WTC11 (cell line): ENCODE measurements at regions not wholly inside any gene's neighbourhood (a gene's known extent, or its start where the extent isn't known, plus 50 kb on each side); places are given as distances from the start of the nearest gene placed in this dataset.

Experiments used
- ATAC-seq: fragments of 200-7000 bp; cut with Tn5 transposase; 2 replicates; pipeline ENCODE4 v1.10.0; 2021; ENCODE audit warnings: mild to moderate bottlenecking, moderate library complexity
- CTCF ChIA-PET: fragments of 300-600 bp; sonication (Branson Sonifier 250); formaldehyde crosslinking; loops from one replicate; lab custom pipeline; 2021; ENCODE audit warnings: antibody characterized with exemption; lab: Charles Lee
- POLR2A ChIA-PET: fragments of 350-600 bp; sonication (Branson Sonifier 250); formaldehyde crosslinking; loops from one replicate; lab custom pipeline; 2021; ENCODE audit warnings: antibody characterized with exemption; lab: Charles Lee
- DNase-seq: peaks from one replicate; pipeline ENCODE4 v3.0.0; 2021; ENCODE audit warnings: low spot score
- H3K27ac Mint-ChIP-seq: 2 replicates; pipeline ENCODE4 v1.8.0; 2021; ENCODE audit warnings: mixed read lengths
- H3K27me3 Mint-ChIP-seq: 2 replicates; pipeline ENCODE4 v1.8.0; 2021; ENCODE audit warnings: low read depth, mild to moderate bottlenecking, moderate library complexity, mixed read lengths
- H3K36me3 Mint-ChIP-seq: 2 replicates; pipeline ENCODE4 v1.8.0; 2021; ENCODE audit warnings: mixed read lengths
- H3K4me1 Mint-ChIP-seq: 2 replicates; pipeline ENCODE4 v1.8.0; 2022; ENCODE audit warnings: mixed read lengths
- H3K4me3 Mint-ChIP-seq: 2 replicates; pipeline ENCODE4 v1.8.0; 2021; ENCODE audit warnings: mild to moderate bottlenecking, moderate library complexity, mixed read lengths
- H3K9me3 Mint-ChIP-seq: 2 replicates; pipeline ENCODE4 v1.8.0; 2021; ENCODE audit warnings: mixed read lengths
- CBFB ChIP-seq: sonication (generic); formaldehyde crosslinking; IDR thresholded peaks from 2 replicates; pipeline ENCODE4 v1.8.1; 2022; ENCODE audit warnings: mild to moderate bottlenecking, low read depth, missing genetic modification reagents
- CDX4 ChIP-seq: fragments of 250-450 bp; sonication (Bioruptor Pico); IDR thresholded peaks from 2 replicates; pipeline ENCODE4 v1.9.0; 2021; ENCODE audit warnings: moderate library complexity, mild to moderate bottlenecking, inconsistent platforms, borderline replicate concordance
- E2F5 ChIP-seq: sonication (generic); formaldehyde crosslinking; IDR thresholded peaks from 2 replicates; pipeline ENCODE4 v1.8.1; 2022; ENCODE audit warnings: mild to moderate bottlenecking, moderate library complexity, missing genetic modification reagents
- ELF4 ChIP-seq: sonication (generic); formaldehyde crosslinking; IDR thresholded peaks from 2 replicates; pipeline ENCODE4 v1.8.1; 2022; ENCODE audit warnings: low read depth, mild to moderate bottlenecking, moderate library complexity, missing genetic modification reagents
- ESRRA ChIP-seq: sonication (generic); formaldehyde crosslinking; IDR thresholded peaks from 2 replicates; pipeline ENCODE4 v1.8.1; 2022; ENCODE audit warnings: mild to moderate bottlenecking, missing genetic modification reagents, borderline replicate concordance
- ETV6 ChIP-seq: sonication (generic); formaldehyde crosslinking; IDR thresholded peaks from 2 replicates; pipeline ENCODE4 v1.8.1; 2022; ENCODE audit warnings: mild to moderate bottlenecking, missing genetic modification reagents
- IRF1 ChIP-seq: sonication (generic); formaldehyde crosslinking; IDR thresholded peaks from 2 replicates; pipeline ENCODE4 v1.8.0; 2023; ENCODE audit warnings: missing genetic modification reagents
- JAZF1 ChIP-seq: fragments of 250-450 bp; sonication (Bioruptor Pico); IDR thresholded peaks from 2 replicates; pipeline ENCODE4 v1.9.0; 2021; ENCODE audit warnings: moderate library complexity, mild to moderate bottlenecking, inconsistent platforms
- MXD4 ChIP-seq: fragments of 250-450 bp; sonication (Bioruptor Pico); IDR thresholded peaks from 2 replicates; pipeline ENCODE4 v1.8.0; 2021; ENCODE audit warnings: mild to moderate bottlenecking, moderate library complexity, borderline replicate concordance
- OVOL2 ChIP-seq: fragments of 250-450 bp; sonication (Bioruptor Pico); IDR thresholded peaks from 2 replicates; pipeline ENCODE4 v1.9.0; 2021; ENCODE audit warnings: mild to moderate bottlenecking, borderline replicate concordance
- PREB ChIP-seq: sonication (generic); formaldehyde crosslinking; IDR thresholded peaks from 2 replicates; pipeline ENCODE4 v1.8.1; 2022; ENCODE audit warnings: mild to moderate bottlenecking, missing genetic modification reagents, moderate library complexity, borderline replicate concordance
- SOX15 ChIP-seq: fragments of 250-450 bp; sonication (Bioruptor Pico); IDR thresholded peaks from 2 replicates; pipeline ENCODE4 v1.9.0; 2021; ENCODE audit warnings: mild to moderate bottlenecking
- SP1 ChIP-seq: sonication (generic); formaldehyde crosslinking; conservative IDR thresholded peaks from 2 replicates; pipeline ENCODE4 v1.8.1; 2022; ENCODE audit warnings: missing genetic modification reagents
- ZBTB43 ChIP-seq: sonication (generic); formaldehyde crosslinking; IDR thresholded peaks from 2 replicates; pipeline ENCODE4 v1.8.1; 2023; ENCODE audit warnings: mild to moderate bottlenecking, missing genetic modification reagents
- ZNF281 ChIP-seq: sonication (generic); formaldehyde crosslinking; IDR thresholded peaks from 2 replicates; pipeline ENCODE4 v1.8.0; 2023; ENCODE audit warnings: mild to moderate bottlenecking, missing genetic modification reagents
- ZNF396 ChIP-seq: fragments of 250-450 bp; sonication (Bioruptor Pico); IDR thresholded peaks from 2 replicates; pipeline ENCODE4 v1.8.0; 2021; ENCODE audit warnings: mild to moderate bottlenecking, moderate library complexity, borderline replicate concordance
- TF ChIP-seq, protein P1 (sequence below): sonication (generic); formaldehyde crosslinking; IDR thresholded peaks from 2 replicates; pipeline ENCODE4 v1.8.1; 2023; ENCODE audit warnings: mild to moderate bottlenecking, missing genetic modification reagents, moderate library complexity
- TF ChIP-seq, protein P2 (sequence below): fragments of 250-450 bp; sonication (Bioruptor Pico); IDR thresholded peaks from 2 replicates; pipeline ENCODE4 v1.9.0; 2021; ENCODE audit warnings: mild to moderate bottlenecking, borderline replicate concordance

DNA sequence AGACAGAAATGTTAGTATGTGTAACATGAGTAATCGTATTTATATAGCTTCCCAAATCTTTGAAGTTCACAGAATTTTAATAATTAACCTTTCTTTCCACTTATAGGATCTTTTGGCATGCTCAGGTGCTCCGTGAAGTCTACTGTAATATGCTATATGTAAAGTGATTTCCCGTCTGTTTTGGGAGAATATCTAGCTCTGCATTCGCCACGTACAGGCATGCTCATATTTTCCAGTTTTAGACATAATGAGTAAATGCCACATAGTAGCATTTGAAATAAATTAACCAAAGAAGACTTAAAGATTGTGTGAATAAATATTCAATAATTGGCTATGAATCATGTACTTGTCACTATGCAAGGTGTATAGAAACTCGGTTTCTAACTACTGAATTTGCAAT is 189.0 kb upstream of the CSNK1A1L start (continued):
- TF ChIP-seq, protein P1, sequence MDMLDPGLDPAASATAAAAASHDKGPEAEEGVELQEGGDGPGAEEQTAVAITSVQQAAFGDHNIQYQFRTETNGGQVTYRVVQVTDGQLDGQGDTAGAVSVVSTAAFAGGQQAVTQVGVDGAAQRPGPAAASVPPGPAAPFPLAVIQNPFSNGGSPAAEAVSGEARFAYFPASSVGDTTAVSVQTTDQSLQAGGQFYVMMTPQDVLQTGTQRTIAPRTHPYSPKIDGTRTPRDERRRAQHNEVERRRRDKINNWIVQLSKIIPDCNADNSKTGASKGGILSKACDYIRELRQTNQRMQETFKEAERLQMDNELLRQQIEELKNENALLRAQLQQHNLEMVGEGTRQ (CRISPR knock-in tag): no peak
- TF ChIP-seq CDX4 (CRISPR knock-in tag) (no peak), ZNF396 (no peak)
- TF ChIP-seq, protein P2, sequence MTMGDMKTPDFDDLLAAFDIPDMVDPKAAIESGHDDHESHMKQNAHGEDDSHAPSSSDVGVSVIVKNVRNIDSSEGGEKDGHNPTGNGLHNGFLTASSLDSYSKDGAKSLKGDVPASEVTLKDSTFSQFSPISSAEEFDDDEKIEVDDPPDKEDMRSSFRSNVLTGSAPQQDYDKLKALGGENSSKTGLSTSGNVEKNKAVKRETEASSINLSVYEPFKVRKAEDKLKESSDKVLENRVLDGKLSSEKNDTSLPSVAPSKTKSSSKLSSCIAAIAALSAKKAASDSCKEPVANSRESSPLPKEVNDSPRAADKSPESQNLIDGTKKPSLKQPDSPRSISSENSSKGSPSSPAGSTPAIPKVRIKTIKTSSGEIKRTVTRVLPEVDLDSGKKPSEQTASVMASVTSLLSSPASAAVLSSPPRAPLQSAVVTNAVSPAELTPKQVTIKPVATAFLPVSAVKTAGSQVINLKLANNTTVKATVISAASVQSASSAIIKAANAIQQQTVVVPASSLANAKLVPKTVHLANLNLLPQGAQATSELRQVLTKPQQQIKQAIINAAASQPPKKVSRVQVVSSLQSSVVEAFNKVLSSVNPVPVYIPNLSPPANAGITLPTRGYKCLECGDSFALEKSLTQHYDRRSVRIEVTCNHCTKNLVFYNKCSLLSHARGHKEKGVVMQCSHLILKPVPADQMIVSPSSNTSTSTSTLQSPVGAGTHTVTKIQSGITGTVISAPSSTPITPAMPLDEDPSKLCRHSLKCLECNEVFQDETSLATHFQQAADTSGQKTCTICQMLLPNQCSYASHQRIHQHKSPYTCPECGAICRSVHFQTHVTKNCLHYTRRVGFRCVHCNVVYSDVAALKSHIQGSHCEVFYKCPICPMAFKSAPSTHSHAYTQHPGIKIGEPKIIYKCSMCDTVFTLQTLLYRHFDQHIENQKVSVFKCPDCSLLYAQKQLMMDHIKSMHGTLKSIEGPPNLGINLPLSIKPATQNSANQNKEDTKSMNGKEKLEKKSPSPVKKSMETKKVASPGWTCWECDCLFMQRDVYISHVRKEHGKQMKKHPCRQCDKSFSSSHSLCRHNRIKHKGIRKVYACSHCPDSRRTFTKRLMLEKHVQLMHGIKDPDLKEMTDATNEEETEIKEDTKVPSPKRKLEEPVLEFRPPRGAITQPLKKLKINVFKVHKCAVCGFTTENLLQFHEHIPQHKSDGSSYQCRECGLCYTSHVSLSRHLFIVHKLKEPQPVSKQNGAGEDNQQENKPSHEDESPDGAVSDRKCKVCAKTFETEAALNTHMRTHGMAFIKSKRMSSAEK (CRISPR knock-in tag): no peak

DNA sequence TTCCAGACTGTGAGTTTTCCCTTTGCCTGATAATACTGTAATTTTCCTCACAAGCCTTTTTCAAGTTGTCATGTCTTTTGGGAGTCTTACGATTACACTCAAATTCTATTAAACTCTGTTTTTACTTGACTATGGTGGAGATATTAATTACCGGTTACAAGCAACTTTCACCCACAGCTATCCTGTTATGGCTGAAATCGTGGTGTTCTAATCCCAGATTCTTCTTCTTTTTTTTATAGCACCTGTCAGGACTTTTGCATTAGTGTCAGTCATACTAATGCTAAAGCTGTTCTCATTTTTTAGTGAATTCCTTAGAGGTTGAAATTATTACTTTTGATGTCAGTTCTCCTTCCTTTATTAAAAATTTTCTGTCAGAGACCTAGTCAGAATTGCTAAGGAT is 187.8 kb upstream of the CSNK1A1L start:
- ChIA-PET CTCF (interaction anchor here (0.9 kb wide), 1 partner anchor 11 kb away, joined by 5 read pairs; no protein-coding TSS in a partner anchor), POLR2A (no interaction called here)
- no peak for ATAC-seq
- H3K27ac Mint-ChIP-seq: no peak overlapping the region
- peaks cover under 1% of the 10 kb centered on the region for H3K9me3 Mint-ChIP-seq
- no peak overlapping the region for H3K4me3 Mint-ChIP-seq
- DNase-seq: no peak
- no peaks in the 10 kb centered on the region for H3K36me3 Mint-ChIP-seq
- H3K4me1 Mint-ChIP-seq: no peaks in the 10 kb centered on the region
- no peaks in the 10 kb centered on the region for H3K27me3 Mint-ChIP-seq
- no peak for TF ChIP-seq ELF4 (CRISPR knock-in tag)
- TF ChIP-seq ZNF396: no peak
- TF ChIP-seq MXD4 (CRISPR knock-in tag): no peak
- TF ChIP-seq OVOL2 (CRISPR knock-in tag): no peak
- TF ChIP-seq SOX15 (CRISPR knock-in tag): no peak
- TF ChIP-seq ZBTB43 (CRISPR knock-in tag): no peak
- TF ChIP-seq ESRRA (CRISPR knock-in tag): no peak
- TF ChIP-seq PREB (CRISPR knock-in tag): no peak
- no peak for TF ChIP-seq E2F5 (CRISPR knock-in tag)
- no peak for TF ChIP-seq ZNF281 (CRISPR knock-in tag)
- TF ChIP-seq CBFB (CRISPR knock-in tag): no peak
- TF ChIP-seq IRF1 (CRISPR knock-in tag): no peak
- no peak for TF ChIP-seq SP1 (CRISPR knock-in tag)
- TF ChIP-seq ETV6: no peak
- TF ChIP-seq JAZF1 (CRISPR knock-in tag): no peak
